GM12874 (cell line): ENCODE measurements at regions not wholly inside any gene's neighbourhood (a gene's known extent, or its start where the extent isn't known, plus 50 kb on each side); places are given as distances from the start of the nearest gene placed in this dataset.

Experiments used
- CTCF ChIP-seq: IDR thresholded peaks from 2 replicates; pipeline ENCODE4 v1.5.1; 2011; ENCODE audit warnings: low read depth, mild to moderate bottlenecking, control low read depth, low read length, moderate library complexity; ENCODE audit not compliant: insufficient read depth

GRCh38 chr10:94076325-94076841, 82.7 kb downstream of the PLCE1 start:
- TF ChIP-seq CTCF: no peak

GRCh38 chr10:94077042-94077441, 83.3 kb downstream of the PLCE1 start:
- TF ChIP-seq CTCF: no peak

GRCh38 chr10:94080108-94080507, 86.4 kb downstream of the PLCE1 start:
- TF ChIP-seq CTCF: no peak

- TF ChIP-seq CTCF: no peak
These were observed 90.0 kb downstream of the PLCE1 start for GRCh38 chr10:94083662-94084265.

- no peak for TF ChIP-seq CTCF
These were observed 90.6 kb downstream of the PLCE1 start for GRCh38 chr10:94084344-94084743.

GRCh38 chr10:94085288-94085687, 91.6 kb downstream of the PLCE1 start:
- TF ChIP-seq CTCF: no peak

- no peak for TF ChIP-seq CTCF
These were observed 92.2 kb downstream of the PLCE1 start for GRCh38 chr10:94085766-94086437.
